ENCODE measurements at regions not wholly inside any gene's neighbourhood (a gene's known extent, or its start where the extent isn't known, plus 50 kb on each side); places are given as distances from the start of the nearest gene placed in this dataset.

- FAIRE-seq (no peak), DNase-seq (ENCODE audit: insufficient read length, low spot score) (no peak)
- TF ChIP-seq CTCF (IDR thresholded peaks at IDR 0.05; ENCODE audit: insufficient read depth, missing control alignments) = no peak
These were observed 835.4 kb downstream of the SEMA5A start for GRCh38 chr5:8710426-8710930.

- DNase-seq (ENCODE audit: insufficient read length, low spot score) = no peak
- FAIRE-seq = no peak
These were observed 831.7 kb downstream of the SEMA5A start for GRCh38 chr5:8714198-8714597.

GRCh38 chr5:8714861-8715260, 831.0 kb downstream of the SEMA5A start:
- no peak for DNase-seq (ENCODE audit: insufficient read length, low spot score)
- FAIRE-seq = no peak
- TF ChIP-seq CTCF (IDR thresholded peaks at IDR 0.05; ENCODE audit: insufficient read depth, missing control alignments) = no peak

More at GRCh38 chr5:8714198-8714597, 831.7 kb downstream of the SEMA5A start:
- no peak for TF ChIP-seq CTCF (IDR thresholded peaks at IDR 0.05; ENCODE audit: insufficient read depth, missing control alignments)

GRCh38 chr5:8719796-8720195, 826.1 kb downstream of the SEMA5A start:
- no peak for DNase-seq (ENCODE audit: insufficient read length, low spot score)
- FAIRE-seq = no peak
- no peak for TF ChIP-seq CTCF (IDR thresholded peaks at IDR 0.05; ENCODE audit: insufficient read depth, missing control alignments)

- no peak for TF ChIP-seq CTCF (IDR thresholded peaks at IDR 0.05; ENCODE audit: insufficient read depth, missing control alignments)
- FAIRE-seq = no peak
- DNase-seq (ENCODE audit: insufficient read length, low spot score) = no peak
These were observed 825.4 kb downstream of the SEMA5A start for GRCh38 chr5:8720506-8720905.

- no peak for DNase-seq (ENCODE audit: insufficient read length, low spot score)
- FAIRE-seq = no peak
- TF ChIP-seq CTCF (IDR thresholded peaks at IDR 0.05; ENCODE audit: insufficient read depth, missing control alignments) = no peak
These were observed 824.3 kb downstream of the SEMA5A start for GRCh38 chr5:8721536-8721935.

- FAIRE-seq = no peak
- no peak for DNase-seq (ENCODE audit: insufficient read length, low spot score)
- no peak for TF ChIP-seq CTCF (IDR thresholded peaks at IDR 0.05; ENCODE audit: insufficient read depth, missing control alignments)
These were observed 819.4 kb downstream of the SEMA5A start for GRCh38 chr5:8726383-8727036.

Data from D721Med (cell line).